22Rv1 (cell line): ENCODE measurements at regions not wholly inside any gene's neighbourhood (a gene's known extent, or its start where the extent isn't known, plus 50 kb on each side); places are given as distances from the start of the nearest gene placed in this dataset.

Experiments used
- H3K27ac ChIP-seq: fragments of 450-650 bp; 2 replicates; pipeline ENCODE4 v1.5.1; 2017
- ZFX ChIP-seq: fragments of 450-650 bp; IDR thresholded peaks from 2 replicates; pipeline ENCODE4 v1.6.1; 2017; ENCODE audit warnings: antibody characterized with exemption, borderline replicate concordance
- TF ChIP-seq, protein P1 (sequence below): fragments of 450-650 bp; IDR thresholded peaks from 2 replicates; pipeline ENCODE4 v1.5.1; 2017; ENCODE audit warnings: mild to moderate bottlenecking

DNA sequence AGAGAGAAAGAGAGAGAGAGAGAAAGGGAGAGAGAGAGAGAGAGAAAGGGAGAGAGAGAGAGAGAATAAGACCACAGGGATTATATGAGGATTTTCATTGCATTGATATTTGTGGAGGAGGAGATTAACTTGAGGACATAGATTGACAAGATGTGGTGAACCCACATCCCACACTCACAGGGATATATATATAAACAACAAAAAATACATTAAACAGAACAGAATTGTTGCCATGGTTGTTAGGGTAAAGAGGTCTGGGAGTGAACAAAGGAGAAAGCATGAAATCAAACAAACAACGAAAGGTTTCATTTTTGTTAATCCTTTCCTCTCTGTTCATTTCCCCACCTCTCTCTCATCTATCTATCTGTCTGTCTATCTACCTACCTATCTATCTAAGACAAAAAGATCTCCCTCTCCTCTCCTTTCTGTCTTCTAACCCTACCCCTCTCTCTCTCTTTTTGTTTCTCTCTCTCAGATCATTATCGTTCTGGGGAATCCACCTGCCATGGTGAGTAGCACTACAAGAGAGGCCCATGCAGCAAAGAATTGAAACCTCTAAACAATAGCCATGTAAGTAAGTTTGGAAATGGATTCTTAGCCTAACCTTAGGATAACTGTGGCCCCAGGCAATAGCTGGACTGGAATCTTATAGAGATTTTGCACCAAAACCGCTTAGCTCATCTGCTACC, 280.9 kb downstream of the RAP2B start:
- H3K27ac ChIP-seq: no peak overlapping the region
- TF ChIP-seq ZFX: no peak
- TF ChIP-seq, protein P1, sequence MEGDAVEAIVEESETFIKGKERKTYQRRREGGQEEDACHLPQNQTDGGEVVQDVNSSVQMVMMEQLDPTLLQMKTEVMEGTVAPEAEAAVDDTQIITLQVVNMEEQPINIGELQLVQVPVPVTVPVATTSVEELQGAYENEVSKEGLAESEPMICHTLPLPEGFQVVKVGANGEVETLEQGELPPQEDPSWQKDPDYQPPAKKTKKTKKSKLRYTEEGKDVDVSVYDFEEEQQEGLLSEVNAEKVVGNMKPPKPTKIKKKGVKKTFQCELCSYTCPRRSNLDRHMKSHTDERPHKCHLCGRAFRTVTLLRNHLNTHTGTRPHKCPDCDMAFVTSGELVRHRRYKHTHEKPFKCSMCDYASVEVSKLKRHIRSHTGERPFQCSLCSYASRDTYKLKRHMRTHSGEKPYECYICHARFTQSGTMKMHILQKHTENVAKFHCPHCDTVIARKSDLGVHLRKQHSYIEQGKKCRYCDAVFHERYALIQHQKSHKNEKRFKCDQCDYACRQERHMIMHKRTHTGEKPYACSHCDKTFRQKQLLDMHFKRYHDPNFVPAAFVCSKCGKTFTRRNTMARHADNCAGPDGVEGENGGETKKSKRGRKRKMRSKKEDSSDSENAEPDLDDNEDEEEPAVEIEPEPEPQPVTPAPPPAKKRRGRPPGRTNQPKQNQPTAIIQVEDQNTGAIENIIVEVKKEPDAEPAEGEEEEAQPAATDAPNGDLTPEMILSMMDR: no peak

DNA sequence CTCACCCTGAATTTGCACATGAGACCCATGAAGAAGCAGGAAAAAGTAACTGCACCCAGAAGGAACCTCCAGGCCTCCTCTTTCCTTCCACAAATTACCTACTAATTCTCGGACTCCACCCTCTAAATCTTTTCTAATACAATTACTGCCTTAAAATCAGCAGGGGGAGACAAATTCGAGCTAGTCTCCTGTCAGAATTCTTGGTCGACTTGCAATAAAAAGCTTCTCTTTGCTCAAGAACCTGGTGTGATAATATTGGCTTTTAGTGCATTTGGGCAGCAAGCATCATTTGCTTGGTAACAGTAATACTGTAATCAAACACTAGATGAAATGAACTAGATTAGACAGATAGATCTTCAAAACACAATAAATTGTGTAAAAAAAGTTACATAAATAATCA, 281.9 kb downstream of the RAP2B start:
- TF ChIP-seq ZFX: no peak
- TF ChIP-seq, protein P1: peak; percentile 39
- H3K27ac ChIP-seq: no peak overlapping the region

DNA sequence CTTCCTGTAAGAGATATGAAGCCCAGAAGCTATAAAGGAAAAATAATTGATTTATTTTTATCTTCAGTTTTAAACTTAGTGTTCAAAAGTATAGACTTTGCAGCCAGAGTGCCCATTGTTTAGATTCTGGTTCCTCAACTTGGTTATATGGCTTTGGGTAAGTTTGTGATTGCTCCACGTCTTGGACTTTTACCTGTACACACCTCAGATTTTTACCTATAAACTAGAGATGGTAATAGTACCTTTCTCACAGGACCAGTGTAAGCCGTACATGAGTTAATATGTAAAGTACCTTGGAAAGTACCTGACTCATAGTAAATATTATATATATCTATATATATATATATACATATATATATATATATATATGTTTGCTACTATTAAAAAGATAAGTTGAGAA, 283.8 kb downstream of the RAP2B start:
- TF ChIP-seq ZFX: no peak
- no peak overlapping the region for H3K27ac ChIP-seq

- H3K27ac ChIP-seq: no peak overlapping the region
These were observed 286.3 kb downstream of the RAP2B start for GRCh38 chr3:153448151-153448829.

GRCh38 chr3:153456833-153457545, 295.0 kb downstream of the RAP2B start:
- TF ChIP-seq, protein P1: no peak
- no peak for TF ChIP-seq ZFX
- no peak overlapping the region for H3K27ac ChIP-seq

More at GRCh38 chr3:153448151-153448829, 286.3 kb downstream of the RAP2B start:
- TF ChIP-seq ZFX: no peak
- TF ChIP-seq, protein P1: no peak

DNA sequence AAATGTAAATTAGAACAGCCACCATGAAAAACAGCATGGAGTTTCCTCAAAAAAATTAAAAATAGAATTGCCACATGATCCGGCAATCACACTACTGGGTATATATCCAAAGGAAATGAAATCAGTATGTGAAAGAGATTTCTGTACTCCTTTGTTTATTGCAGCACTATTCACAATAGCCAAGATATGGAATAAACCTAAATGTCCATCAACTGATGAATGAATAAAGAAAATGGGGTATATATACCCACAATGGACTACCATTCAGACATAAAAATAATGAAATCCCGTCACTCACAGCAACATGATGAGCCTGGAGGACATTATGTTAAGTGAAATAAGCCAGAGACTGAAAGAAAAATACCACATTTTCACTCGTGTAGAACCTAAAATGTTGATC, 296.9 kb downstream of the RAP2B start:
- TF ChIP-seq ZFX: no peak
- TF ChIP-seq, protein P1: no peak
- no peak overlapping the region for H3K27ac ChIP-seq

- no peak overlapping the region for H3K27ac ChIP-seq
- TF ChIP-seq, protein P1: no peak
These were observed 300.5 kb downstream of the RAP2B start for GRCh38 chr3:153462545-153462944.
